ENCODE measurements at regions not wholly inside any gene's neighbourhood (a gene's known extent, or its start where the extent isn't known, plus 50 kb on each side); places are given as distances from the start of the nearest gene placed in this dataset.

- TF ChIP-seq CTCF (IDR thresholded peaks at IDR 0.05) (no peak), POLR2A (IDR thresholded peaks at IDR 0.05) (no peak)
Measured at GRCh38 chr2:204089574-204089973, 153.0 kb downstream of the ICOS start.
